Large intestine (tissue), 3 donors: ENCODE measurements at regions not wholly inside any gene's neighbourhood (a gene's known extent, or its start where the extent isn't known, plus 50 kb on each side); places are given as distances from the start of the nearest gene placed in this dataset.
A peak's percentile ranks its signal among the peaks of the same experiment; 100 is the strongest.

Experiments used
- DNase-seq, 2 donors: peaks; one replicate each; pipeline versions ENCODE4 v3.0.0 to v3.0.0-alpha.2; 2013
- H3K27ac ChIP-seq: one replicate; pipeline ENCODE4 v1.5.1; 2013; ENCODE audit warnings: low read length
- H3K27me3 ChIP-seq: 2 replicates; pipeline ENCODE4 v1.6.1; 2013; ENCODE audit warnings: low read length; ENCODE audit not compliant: control insufficient read depth, insufficient read depth
- H3K36me3 ChIP-seq: 2 replicates; pipeline ENCODE4 v1.6.1; 2013; ENCODE audit warnings: low read length; ENCODE audit not compliant: control insufficient read depth, insufficient read depth
- H3K4me1 ChIP-seq: one replicate; pipeline ENCODE4 v1.6.1; 2013; ENCODE audit warnings: low read length; ENCODE audit not compliant: control insufficient read depth, insufficient read depth
- H3K4me3 ChIP-seq: one replicate; pipeline ENCODE4 v1.5.1; 2013; ENCODE audit warnings: low read length
- H3K9me3 ChIP-seq: one replicate; pipeline ENCODE4 v1.6.1; 2013; ENCODE audit warnings: mild to moderate bottlenecking, low read depth, low read length, moderate library complexity; ENCODE audit not compliant: control insufficient read depth
- WGBS: methylation state at CpG from one replicate; pipeline ENCODE4 v1.1.5; 2013; ENCODE audit warnings: low lambda C conversion rate; ENCODE audit not compliant: insufficient coverage; 5-methylcytosine and 5-hydroxymethylcytosine counted together

- Histone ChIP-seq H3K4me1 (peaks cover 51% of the 10 kb centered on the region), H3K27me3 (peaks cover 2% of the 10 kb centered on the region), H3K27ac (no peak overlapping the region), H3K9me3 (peaks cover 2% of the 10 kb centered on the region), H3K4me3 (no peak overlapping the region), H3K36me3 (no peaks in the 10 kb centered on the region)
- WGBS = no CpG with 5 or more reads among the region's 11 CpGs
- DNase-seq = peak; percentile 44 to 57
Observed at GRCh38 chr2:120561379-120562035, 174.2 kb upstream of the GLI2 start.

- no peak for DNase-seq
- Histone ChIP-seq H3K9me3 (peaks cover 2% of the 10 kb centered on the region), H3K4me1 (peaks cover 58% of the 10 kb centered on the region), H3K4me3 (no peak overlapping the region), H3K27ac (no peak overlapping the region), H3K36me3 (no peaks in the 10 kb centered on the region), H3K27me3 (peaks cover 9% of the 10 kb centered on the region)
- WGBS = 100% methylated on average over 1 of the region's 18 CpGs
Observed at GRCh38 chr2:120562218-120563005, 173.3 kb upstream of the GLI2 start.

GRCh38 chr2:120563616-120564015 is 172.1 kb upstream of the GLI2 start:
- no peaks in the 10 kb centered on the region for H3K36me3 ChIP-seq
- no peak overlapping the region for H3K27ac ChIP-seq
- no peak overlapping the region for H3K4me3 ChIP-seq
- H3K27me3 ChIP-seq = peaks cover 16% of the 10 kb centered on the region
- WGBS = no CpG with 5 or more reads among the region's 2 CpGs
- peak in 1 of 2 donors; percentile 71 for DNase-seq
- peaks cover 2% of the 10 kb centered on the region for H3K9me3 ChIP-seq
- H3K4me1 ChIP-seq = peaks cover 58% of the 10 kb centered on the region

DNA sequence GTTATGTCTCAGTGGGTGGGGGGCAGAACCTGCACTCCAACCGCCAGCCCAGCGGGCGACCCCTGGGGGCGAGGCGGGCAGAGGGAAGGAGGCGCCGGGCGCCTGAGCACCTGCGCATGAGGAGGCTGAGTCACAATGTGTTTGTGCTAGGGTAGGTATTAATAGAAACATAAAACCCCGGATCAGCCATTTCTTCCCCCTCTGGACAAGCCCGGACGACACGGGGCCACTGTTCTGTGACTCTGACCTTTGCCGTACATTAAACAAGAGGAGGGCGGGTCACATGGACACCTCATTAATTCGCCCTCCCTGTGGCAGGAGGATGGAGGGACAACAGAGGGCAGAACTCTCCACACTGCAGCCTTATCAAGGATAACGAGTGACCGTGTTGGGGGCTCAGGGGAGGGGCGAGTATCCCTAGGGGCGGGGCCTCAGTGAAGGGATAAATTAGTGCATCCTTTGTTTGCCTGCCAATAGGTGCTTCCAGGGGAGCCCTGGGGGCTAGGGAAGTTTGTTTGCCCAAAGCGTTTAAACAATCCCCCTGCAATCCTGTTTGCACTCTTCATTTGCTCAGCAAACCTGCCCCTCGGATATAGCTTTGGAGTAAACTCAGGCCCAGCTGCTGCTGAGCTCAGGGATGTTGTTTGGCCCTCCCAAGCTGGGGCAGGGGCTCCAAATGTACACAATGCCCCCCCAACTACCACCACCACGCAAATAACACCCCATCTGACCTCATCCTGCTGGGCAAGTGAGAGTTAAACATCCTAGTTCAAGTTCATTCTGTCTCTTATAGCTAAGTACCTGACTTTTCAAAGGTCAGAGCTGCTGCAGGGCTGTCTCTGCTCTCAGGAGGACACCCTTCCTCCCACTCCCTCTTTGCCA is 171.2 kb upstream of the GLI2 start:
- peaks cover 58% of the 10 kb centered on the region for H3K4me1 ChIP-seq
- no peak overlapping the region for H3K27ac ChIP-seq
- DNase-seq = no peak
- H3K4me3 ChIP-seq = no peak overlapping the region
- peaks cover 2% of the 10 kb centered on the region for H3K9me3 ChIP-seq
- no CpG with 5 or more reads among the region's 23 CpGs for WGBS
- no peaks in the 10 kb centered on the region for H3K36me3 ChIP-seq
- H3K27me3 ChIP-seq = peaks cover 16% of the 10 kb centered on the region

DNA sequence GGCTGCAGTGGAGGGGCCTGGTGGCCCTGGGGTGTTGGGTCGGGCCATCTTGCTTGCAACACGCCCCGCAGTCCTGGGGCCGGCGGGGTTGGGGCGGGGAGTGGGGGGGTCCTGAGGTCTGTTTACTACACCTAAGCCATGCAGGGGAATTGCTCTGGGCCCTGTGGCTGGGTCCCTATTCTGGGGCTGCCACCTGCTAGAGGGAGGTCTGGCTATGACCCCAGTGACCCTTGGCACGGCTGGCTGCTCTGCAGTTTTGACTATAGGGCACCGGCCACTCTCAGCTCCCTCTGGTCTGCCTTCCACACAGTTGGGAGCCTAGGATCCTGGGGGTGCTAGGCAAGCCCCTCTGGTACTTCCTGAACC is 170.6 kb upstream of the GLI2 start:
- Histone ChIP-seq H3K9me3 (peaks cover 2% of the 10 kb centered on the region), H3K27me3 (peaks cover 14% of the 10 kb centered on the region), H3K27ac (no peak overlapping the region), H3K36me3 (no peaks in the 10 kb centered on the region), H3K4me3 (no peak overlapping the region), H3K4me1 (peaks cover 56% of the 10 kb centered on the region)
- no CpG with 5 or more reads among the region's 8 CpGs for WGBS
- DNase-seq = no peak

DNA sequence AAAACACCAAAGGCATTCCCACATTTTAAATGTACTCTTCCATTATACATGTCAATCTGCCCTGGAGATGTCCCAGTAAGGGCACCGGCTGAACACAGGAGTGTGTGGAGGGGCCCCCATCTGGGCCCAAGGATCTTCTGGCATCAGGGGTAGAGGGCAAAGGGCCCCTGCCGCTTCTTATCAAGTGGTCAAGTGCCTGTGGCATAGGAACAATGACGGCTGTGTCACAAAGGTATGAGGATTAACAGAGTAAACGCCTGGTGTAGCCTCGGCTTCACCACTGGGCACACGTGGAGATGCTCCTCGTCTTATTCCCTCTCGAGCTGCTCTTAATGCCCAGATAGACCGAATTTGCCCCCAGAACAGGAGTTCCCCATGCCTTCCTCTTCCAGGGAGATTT is 169.7 kb upstream of the GLI2 start:
- WGBS = no CpG with 5 or more reads among the region's 9 CpGs
- no peak for DNase-seq
- Histone ChIP-seq H3K27me3 (peaks cover 14% of the 10 kb centered on the region), H3K27ac (no peak overlapping the region), H3K4me3 (no peak overlapping the region), H3K36me3 (no peaks in the 10 kb centered on the region), H3K9me3 (peaks cover 2% of the 10 kb centered on the region), H3K4me1 (peaks cover 48% of the 10 kb centered on the region)

DNA sequence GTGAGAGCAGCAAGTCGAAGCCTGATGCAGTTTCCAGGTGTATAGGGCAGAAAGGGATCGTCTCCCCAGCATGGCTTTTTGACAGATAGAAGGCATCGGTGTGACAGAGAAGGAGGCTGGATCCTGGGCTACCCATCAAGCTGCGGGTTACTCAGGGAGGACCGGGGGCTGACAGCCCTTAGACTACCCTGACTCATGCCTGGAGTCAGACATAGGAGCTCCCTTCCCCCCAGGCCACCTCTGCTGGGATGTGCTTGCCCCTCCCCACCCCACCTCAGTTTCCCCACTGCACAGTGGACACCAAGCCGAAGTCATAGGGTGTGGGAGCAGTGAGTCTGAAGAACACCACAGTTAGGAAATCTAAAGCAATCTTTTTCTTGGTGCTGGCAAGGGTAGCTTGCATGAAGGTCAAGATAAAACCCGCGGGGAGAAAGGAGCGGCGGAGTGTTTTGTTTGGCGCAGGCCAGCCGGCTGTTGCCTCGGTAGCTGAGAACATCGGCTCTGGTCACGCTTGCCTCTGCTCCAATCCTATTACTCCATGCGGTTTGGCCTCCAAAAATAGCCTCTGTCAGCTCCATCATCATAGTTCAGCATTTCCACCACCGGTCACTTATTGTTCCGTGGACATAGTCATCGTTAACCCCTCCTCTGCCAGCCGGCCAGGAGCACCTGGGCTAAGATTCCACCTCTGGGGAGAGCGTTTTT is 169.2 kb upstream of the GLI2 start:
- Histone ChIP-seq H3K4me3 (no peak overlapping the region), H3K9me3 (peaks cover 2% of the 10 kb centered on the region), H3K27me3 (peaks cover 14% of the 10 kb centered on the region), H3K27ac (no peak overlapping the region), H3K4me1 (peaks cover 50% of the 10 kb centered on the region), H3K36me3 (no peaks in the 10 kb centered on the region)
- no peak for DNase-seq
- WGBS = no CpG with 5 or more reads among the region's 21 CpGs

- no CpG with 5 or more reads among the region's 2 CpGs for WGBS
Observed at GRCh38 chr2:120567128-120567527, 168.5 kb upstream of the GLI2 start.

DNA sequence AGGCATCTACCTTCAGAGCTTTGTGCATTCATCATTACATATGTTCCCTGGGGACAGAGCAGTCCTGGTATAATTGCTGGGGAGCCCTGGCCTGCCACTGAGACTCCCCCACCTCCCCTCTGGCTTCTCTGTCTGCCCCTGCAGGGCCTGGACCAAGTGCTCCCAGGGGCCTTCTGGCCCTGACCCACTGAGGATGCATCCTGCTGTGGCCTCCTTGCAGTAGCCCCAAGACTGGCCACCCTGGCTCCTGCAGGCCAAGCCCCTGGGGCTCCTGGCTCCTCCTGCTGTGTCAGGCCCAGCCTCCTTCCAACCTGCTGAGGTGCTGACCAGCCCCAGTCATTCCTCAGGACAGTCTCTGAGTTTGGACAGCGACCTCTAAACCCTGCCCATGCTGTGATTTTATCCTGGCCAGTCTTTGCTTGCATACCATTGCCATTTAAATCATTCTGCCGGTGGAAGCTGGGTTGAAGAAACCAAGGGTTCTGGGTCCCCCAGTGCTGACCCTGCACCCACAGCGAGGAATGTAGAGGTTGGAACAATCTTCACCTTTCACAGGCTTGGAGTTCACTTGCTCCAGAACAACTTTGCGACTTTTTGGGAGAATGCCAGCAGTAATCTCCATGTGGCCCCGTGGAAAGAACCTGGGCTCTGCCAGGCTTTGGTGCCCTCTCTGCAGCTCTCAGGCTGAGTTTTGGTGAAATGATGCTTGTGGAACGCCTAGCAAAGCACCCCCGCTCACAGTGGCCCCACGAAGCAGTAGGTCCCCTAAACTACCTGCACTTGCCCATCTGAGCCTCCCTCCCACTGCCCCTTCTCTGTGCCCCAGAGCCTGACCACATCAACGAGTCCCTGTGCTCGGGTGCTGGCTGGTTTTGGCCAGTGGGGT is 167.3 kb upstream of the GLI2 start:
- H3K36me3 ChIP-seq = no peaks in the 10 kb centered on the region
- H3K27ac ChIP-seq = no peak overlapping the region
- H3K9me3 ChIP-seq = peaks cover 2% of the 10 kb centered on the region
- no peak overlapping the region for H3K4me3 ChIP-seq
- no CpG with 5 or more reads among the region's 10 CpGs for WGBS
- peaks cover 47% of the 10 kb centered on the region for H3K4me1 ChIP-seq
- peaks cover 14% of the 10 kb centered on the region for H3K27me3 ChIP-seq
- no peak for DNase-seq

More at GRCh38 chr2:120567128-120567527, 168.5 kb upstream of the GLI2 start:
- DNase-seq = no peak
- Histone ChIP-seq H3K27ac (no peak overlapping the region), H3K4me1 (peaks cover 49% of the 10 kb centered on the region), H3K27me3 (peaks cover 14% of the 10 kb centered on the region), H3K9me3 (peaks cover 2% of the 10 kb centered on the region), H3K4me3 (no peak overlapping the region), H3K36me3 (no peaks in the 10 kb centered on the region)
